ENCODE measurements at regions not wholly inside any gene's neighbourhood (a gene's known extent, or its start where the extent isn't known, plus 50 kb on each side); places are given as distances from the start of the nearest gene placed in this dataset.
A peak's percentile ranks its signal among the peaks of the same experiment; 100 is the strongest.

- DNase-seq: peak in 8 of 56 donors; percentile 6 to 53 (median 31)
Observed at GRCh38 chr6:170048615-170049256, 242.1 kb downstream of the DLL1 start.

DNA sequence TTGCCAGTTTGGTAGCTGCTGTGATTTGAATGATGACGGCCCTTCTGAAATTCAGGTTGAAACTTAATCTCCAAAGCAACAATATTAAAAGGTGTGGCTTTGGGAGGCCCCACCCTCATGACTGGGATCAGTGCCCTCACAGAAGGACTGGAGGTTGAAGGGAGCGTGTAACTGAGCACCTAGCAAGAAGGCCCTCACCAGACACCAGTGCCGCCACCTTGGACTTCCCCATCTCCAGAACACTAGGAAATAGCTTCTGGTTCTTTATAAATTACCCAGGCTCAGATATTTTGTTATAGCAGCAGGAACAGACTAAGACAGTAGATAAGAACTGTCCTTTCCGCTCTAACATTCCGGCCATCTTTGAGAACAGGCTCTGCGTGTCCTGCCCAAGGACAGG is 243.1 kb downstream of the DLL1 start:
- no peak for DNase-seq

- DNase-seq: no peak
Observed at GRCh38 chr6:170046791-170047626, 243.9 kb downstream of the DLL1 start.

DNA sequence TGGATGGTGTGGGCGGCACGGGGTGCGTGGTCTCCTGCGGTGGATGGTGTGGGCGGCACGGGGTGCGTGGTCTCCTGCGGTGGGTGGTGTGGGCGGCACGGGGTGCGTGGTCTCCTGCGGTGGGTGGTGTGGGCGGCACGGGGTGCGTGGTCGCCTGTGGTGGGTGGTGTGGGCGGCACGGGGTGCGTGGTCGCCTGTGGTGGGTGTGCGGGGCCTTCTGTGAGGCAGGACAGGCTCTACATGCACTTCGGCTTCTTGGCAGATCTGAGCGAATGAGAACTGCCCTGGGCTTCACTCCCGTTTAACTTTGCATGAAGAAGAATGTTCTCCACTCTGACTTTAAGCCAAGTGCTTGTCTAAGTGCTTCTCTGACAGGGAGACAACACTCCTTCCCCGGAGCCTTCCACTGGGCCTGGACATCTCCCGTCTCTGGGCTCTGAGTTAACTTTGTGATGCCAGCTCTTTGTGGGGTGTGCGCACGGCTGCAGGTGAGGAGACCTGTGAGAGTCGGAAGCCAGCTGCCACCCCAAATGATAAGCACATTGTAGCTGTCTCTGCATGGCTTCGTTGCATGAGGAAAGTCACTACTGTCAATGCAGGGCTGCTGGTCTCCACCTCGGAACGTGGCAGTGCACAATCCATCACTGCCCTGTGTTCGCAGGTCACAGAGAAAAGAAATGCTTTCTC is 244.8 kb downstream of the DLL1 start:
- DNase-seq: peak in 1 of 56 donors; percentile 20

GRCh38 chr6:170045563-170045960 is 245.3 kb downstream of the DLL1 start:
- no peak for DNase-seq

- no peak for DNase-seq
Observed at GRCh38 chr6:170044836-170045562, 245.9 kb downstream of the DLL1 start.

- DNase-seq: no peak
Observed at GRCh38 chr6:170043881-170044790, 246.7 kb downstream of the DLL1 start.

GRCh38 chr6:170043150-170043819 is 247.6 kb downstream of the DLL1 start:
- no peak for DNase-seq

DNA sequence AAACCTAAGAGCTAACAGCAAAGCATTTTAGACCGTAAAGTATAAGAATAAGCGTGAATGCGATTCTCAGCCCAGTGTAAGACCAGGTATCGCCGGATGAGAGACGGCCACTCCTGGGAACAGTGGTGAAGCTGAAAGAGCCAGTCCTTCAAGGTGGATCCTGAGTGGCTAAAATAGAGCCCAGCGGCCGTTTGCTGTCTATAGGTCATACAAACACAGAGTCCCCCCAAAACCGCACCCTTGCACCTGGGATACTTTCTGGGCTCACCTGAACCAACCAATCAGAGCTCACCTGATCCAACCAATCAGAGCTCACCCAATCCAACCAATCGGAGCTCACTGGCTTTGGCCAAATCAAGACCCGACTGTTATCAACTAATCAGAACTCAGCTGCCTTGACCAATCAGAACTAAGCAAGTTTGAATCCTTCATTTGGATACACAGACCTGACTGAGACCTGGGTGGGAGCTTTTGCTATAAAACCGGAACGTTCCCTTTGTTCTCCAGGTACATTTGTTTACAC is 248.2 kb downstream of the DLL1 start:
- no peak for DNase-seq

GRCh38 chr6:170042123-170042522 is 248.8 kb downstream of the DLL1 start:
- DNase-seq: no peak

GRCh38 chr6:170041526-170041925 is 249.4 kb downstream of the DLL1 start:
- no peak for DNase-seq

DNA sequence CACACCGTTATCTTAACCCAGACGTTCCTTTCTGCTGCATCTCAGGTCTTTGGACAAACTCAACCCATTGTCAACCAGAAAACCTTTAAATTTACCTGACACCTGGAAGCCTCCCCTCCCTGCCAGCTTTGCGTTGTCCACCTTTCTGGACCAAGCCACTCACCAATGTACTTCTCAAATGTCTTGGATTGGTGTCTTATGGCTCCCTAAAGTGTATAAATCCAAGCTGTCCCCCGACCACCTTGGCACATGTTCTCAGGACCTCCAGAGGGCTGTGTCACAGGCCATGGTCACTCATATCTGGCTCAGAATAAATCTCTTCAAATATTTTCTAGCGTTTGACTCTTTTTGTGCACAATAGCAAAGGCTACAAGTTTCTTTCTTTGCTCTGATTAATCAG is 250.0 kb downstream of the DLL1 start:
- no peak for DNase-seq

DNA sequence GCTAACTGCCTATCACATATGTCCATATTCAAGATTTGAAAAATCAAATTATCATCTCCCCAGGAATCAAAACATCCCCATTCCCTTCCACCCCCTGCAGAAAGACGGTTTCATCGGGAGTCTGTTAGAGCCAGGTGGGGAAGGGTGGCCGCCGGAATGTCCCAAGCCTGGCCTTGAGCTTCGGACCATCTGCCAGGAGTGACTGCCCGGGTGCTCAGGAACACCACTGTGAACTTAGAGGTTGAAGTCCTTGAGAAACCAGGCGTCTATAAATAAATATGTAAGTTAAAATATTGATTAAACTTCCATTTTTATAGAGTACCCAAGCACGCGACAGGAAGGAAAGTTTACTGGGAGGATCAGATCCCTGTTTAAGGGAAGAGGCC is 250.8 kb downstream of the DLL1 start:
- DNase-seq: no peak

DNA sequence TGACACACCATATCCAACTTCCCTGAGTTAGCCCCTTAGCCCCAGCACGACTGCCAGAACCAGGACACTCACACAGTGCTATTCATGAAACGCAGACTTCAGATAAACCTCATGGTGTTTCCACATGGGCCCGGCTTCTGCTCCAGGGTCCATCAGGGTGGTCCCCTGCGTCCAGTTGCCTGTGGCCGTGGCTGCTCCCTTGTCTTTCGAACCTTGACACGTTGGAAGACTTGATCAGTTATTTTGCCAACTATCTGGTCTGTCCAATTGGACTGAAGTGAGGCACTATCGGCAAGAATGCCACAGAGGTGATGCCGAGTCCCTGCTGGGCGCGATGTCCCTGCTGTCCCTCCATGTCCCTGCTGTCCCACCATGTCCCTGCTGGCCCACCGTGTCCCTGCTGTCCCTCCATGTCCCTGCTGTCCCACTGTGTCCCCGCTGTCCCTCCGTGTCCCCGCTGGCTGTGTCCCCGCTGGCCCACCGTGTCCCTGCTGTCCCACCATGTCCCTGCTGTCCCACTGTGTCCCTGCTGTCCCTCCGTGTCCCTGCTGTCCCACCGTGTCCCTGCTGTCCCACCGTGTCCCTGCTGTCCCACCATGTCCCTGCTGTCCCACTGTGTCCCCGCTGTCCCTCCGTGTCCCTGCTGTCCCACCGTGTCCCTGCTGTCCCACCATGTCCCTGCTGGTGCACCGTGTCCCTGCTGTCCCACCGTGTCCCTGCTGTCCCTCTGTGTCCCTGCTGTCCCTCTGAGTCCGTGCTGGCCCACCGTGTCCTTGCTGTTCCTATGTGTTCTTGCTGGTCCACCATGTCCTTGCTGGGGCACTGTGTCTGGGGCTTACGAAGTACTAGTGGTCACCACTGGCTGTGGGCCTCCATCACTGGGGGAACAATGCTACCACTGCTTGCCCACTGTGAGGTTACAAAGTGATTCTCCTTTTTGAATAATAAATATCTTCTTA is 251.4 kb downstream of the DLL1 start:
- no peak for DNase-seq

DNA sequence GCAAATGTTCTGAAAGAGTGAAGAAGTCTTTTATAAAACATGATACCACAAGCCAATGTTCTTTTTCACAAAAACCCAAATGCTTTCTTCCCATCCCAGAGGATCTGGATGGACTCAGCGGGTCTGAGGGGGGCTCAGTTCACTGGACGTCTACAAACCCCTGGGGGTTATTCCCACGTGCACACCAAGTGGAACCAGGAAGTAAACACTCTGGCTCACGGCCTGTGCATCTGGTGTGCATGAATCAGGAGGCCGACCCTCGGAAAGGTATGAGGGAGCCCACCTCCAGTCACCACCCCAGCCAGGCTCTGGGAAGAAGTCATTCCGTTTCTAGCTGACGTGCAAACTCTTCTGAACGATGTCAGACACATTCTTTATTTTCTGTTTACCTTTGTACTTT is 252.2 kb downstream of the DLL1 start:
- DNase-seq: no peak

DNA sequence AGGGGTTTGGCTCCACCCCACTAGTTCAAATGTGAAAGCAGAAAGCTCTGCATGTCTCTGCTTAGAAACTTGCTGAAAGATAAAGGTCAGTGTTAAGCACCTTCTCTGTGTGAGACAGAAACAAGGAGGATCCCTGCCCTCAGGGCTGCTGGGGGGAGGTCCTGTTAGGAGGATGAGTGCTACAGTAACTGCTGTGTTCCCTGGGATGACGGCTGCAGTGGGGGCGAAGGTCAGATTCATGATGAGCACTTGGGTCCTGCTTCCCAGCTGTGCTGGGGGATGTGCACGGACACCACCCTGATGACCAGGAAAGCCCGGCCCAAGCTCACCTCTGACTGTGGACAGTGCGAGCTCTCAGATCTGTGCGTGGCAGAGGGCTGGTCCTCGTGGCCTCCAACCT is 252.6 kb downstream of the DLL1 start:
- DNase-seq: no peak

- DNase-seq: no peak
Observed at GRCh38 chr6:170037541-170038250, 253.2 kb downstream of the DLL1 start.

DNA sequence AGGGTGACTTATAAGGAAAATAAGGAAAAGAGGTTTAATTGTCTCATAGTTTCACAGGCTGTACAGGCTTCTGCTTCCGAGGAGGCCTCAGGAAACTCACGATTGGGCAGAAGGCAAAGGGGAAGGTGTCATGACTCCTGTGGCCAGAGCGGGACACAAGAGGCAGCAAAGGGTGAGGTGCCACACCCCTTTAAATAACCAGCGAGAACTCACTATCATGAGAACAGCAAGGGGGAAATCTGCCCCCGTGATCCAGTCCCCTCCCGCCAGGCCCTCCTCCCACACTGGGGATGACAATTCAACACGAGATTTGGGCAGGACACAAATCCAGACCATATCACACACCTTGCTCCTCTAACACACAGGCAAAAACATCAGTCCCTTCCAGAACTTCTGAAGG is 254.0 kb downstream of the DLL1 start:
- DNase-seq: no peak
